Omental fat pad (tissue), 3 donors: ENCODE measurements at regions not wholly inside any gene's neighbourhood (a gene's known extent, or its start where the extent isn't known, plus 50 kb on each side); places are given as distances from the start of the nearest gene placed in this dataset.

Experiments
- ATAC-seq: fragments of 150-250 bp; one replicate; pipeline ENCODE4 v1.9.1; 2016; ENCODE audit warnings: mild to moderate bottlenecking, moderate library complexity; ENCODE audit not compliant: low FRiP score
- DNase-seq: peaks from one replicate; pipeline ENCODE4 v3.0.0-alpha.2; 2019; ENCODE audit warnings: low spot score
- TF ChIP-seq, protein P1 (sequence below), 3 donors: fragments of 450-650 bp; IDR thresholded peaks; one replicate each; pipeline ENCODE4 v1.5.1; 2016 to 2017; ENCODE audit warnings: antibody characterized with exemption in 3 of 3, mild to moderate bottlenecking in 3 of 3, moderate library complexity in 2 of 3

DNA sequence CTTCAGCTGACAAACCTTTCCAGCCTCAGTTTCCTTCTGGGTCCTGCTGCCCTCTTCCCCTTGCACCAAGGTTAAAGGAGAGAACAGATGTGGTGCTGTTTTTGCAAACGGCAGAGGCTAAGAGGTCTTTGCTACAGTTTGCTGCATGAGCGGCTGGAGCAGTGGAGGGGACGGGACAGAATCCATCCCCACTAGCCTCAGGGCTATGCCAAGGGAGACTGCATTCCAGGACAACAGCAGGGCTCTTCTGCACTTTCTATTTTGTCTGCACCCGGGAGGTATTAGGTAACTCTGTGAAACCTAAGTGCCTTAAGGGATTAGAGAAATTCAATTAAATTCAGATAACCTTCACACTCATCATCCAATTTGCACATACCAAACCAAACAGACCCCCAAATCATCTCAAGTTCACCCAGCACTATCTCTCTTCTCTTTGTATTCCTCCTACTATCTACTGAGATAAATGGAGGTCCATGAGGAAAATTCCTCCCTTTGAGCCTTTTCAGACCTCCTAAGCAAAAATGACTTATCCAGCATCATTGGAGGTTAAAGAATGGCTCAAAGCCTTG, 103.8 kb upstream of the VRK1 start:
- TF ChIP-seq, protein P1, sequence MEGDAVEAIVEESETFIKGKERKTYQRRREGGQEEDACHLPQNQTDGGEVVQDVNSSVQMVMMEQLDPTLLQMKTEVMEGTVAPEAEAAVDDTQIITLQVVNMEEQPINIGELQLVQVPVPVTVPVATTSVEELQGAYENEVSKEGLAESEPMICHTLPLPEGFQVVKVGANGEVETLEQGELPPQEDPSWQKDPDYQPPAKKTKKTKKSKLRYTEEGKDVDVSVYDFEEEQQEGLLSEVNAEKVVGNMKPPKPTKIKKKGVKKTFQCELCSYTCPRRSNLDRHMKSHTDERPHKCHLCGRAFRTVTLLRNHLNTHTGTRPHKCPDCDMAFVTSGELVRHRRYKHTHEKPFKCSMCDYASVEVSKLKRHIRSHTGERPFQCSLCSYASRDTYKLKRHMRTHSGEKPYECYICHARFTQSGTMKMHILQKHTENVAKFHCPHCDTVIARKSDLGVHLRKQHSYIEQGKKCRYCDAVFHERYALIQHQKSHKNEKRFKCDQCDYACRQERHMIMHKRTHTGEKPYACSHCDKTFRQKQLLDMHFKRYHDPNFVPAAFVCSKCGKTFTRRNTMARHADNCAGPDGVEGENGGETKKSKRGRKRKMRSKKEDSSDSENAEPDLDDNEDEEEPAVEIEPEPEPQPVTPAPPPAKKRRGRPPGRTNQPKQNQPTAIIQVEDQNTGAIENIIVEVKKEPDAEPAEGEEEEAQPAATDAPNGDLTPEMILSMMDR (IDR thresholded peaks at IDR 0.05), result no peak

DNA sequence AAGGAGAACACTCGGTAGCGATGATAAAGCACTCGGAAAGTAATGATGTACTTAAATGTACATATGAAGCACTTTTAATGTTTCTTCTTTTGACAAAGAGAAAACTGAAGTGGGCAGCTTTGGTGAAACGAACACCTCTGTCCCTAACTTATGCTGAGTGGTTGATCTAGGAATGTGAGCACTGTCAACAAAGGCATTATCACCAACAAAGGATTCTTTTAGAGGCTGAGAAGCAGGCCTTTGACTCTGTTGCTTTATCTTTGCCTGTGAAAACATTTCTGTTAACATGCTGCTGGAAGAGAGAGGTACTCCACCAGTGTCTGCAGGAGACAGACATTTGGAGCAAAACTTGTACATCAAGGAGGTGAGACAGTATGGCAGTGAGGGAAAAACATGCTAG, 103.2 kb upstream of the VRK1 start:
- no peak for ATAC-seq
- TF ChIP-seq, protein P1 (IDR thresholded peaks at IDR 0.05), result no peak
- DNase-seq, result no peak

More for the DNA sequence above, 103.8 kb upstream of the VRK1 start:
- DNase-seq (no peak), ATAC-seq (no peak)

DNA sequence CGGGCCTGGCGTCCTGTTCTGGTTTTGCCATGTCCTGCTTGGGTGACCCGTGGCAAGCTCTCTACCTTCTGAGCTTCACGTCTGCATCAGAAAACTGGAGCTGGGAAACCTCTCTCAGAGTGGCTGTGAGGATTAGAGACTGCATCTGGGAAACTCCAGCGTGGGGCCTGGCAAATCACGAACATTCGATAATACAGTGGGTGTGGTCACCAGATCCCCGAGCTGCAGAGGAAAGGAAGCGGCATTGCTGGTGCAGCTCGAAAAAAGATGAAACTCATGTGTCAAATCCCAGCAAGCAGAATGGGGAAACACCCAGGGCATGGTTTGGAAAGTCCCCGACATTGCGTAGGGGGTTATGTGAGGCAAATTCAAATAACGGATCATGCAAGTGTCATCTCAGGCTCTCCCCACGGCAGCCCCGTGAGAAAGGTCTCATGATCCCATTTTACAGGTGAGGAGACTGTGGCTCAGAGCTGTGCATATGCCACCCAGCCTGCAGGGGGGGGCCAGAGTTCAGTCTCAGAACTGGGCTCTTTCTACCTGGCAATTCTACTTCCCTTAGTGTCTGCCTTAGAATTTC, 98.1 kb upstream of the VRK1 start:
- TF ChIP-seq, protein P1 (IDR thresholded peaks at IDR 0.05), result no peak
- DNase-seq, result no peak
- no peak for ATAC-seq

DNA sequence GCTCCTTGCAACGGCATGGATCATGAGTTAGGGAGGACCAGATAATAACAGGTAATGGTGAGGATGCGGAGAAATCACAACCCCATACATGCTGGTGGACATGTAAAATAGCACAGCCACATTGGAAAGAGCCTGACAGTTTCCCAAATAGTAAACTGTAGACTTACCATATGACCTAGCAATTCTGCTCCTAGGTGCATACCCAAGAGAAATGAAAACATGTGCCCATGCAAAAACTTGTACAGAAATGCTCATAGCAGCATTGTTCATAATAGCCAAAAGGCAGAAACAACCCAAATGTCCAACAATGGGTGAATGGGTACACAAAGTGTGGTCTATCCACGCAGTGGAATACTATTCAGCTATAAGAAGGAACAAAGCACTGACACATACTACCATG, 97.5 kb upstream of the VRK1 start:
- ATAC-seq (no peak), DNase-seq (no peak)
- TF ChIP-seq, protein P1 (IDR thresholded peaks at IDR 0.05), result no peak

DNA sequence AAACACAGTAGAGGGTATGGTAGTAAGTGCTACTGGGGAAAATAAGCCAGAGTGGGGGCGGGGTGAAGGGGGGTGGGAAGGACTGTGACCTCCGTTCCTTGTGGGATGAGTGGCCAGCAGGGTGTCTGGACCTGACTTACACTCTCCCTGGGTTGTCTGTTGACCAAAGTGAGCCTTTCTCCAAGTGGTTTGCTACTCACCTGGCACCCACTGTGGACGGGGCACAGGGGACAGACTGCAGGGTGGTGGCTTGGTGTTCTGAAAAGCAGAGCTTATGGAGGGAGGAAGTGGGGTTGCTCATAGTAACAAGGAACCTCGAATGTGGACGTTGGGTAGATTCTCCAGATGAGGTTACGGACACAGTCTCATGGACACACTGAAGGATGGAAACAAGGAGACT, 94.4 kb upstream of the VRK1 start:
- TF ChIP-seq, protein P1 (IDR thresholded peaks at IDR 0.05), result no peak
- ATAC-seq (no peak), DNase-seq (no peak)

DNA sequence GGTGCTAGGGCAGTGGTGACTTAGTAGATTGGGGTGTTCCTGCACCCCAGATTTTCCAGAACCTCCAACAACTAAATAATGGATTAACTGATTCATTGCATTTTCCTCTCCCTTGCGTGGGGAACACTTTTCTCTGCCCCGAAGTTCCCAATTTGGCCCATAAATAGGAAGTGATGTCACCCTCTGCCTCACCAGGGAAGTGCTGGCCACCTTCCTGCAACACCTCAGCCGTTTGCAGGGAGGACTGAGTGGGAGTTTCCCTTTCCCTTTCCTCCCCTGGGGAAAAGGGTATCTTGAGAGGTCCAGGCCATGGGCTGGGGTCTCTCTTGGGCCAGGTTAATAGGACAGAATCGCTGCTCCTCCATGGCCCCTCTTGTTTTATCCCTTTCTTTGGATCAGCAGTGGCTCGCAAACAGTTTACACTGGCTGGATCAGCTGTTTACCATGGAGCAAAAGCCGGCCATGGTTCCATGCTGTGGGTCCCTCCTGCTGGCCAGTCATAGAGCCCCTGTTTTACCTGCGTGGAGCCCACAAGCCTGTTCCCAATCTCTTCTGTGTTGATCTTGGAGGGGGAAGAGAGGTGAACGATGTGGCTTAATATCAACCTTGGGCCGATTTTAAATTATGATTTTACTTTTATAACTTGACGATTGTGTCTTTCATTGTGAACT, 91.6 kb upstream of the VRK1 start:
- ATAC-seq, result no peak
- no peak for DNase-seq
- TF ChIP-seq, protein P1 (IDR thresholded peaks at IDR 0.05), result no peak

DNA sequence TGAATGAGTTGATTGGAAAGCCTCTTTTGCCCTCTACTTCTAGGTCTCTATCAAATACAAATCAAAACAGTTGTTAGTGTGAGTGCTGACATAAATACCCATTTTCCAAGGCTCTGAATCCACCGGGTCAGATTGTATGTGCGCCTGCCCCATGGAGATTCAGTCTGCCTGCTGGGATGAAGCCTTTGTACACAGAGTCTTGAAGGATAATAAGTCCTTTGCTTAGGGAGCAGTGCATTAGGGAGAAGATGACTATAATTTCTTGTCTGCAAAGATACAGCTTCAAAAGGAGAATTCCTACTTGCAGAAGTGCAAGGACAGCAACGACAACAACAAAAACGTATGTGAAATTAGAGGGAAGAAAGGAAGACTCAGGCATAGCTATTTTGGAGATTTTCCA, 90.3 kb upstream of the VRK1 start:
- ATAC-seq (no peak), DNase-seq (no peak)
- TF ChIP-seq, protein P1 (IDR thresholded peaks at IDR 0.05), result no peak
